ENCODE measurements at regions not wholly inside any gene's neighbourhood (a gene's known extent, or its start where the extent isn't known, plus 50 kb on each side); places are given as distances from the start of the nearest gene placed in this dataset.

GRCh38 chr1:177790566-177790965, 179.3 kb downstream of the SEC16B start:
- Mint-ChIP-seq H3K9me3 (peaks cover 5% of the 10 kb centered on the region), H3K4me1 (no peaks in the 10 kb centered on the region), H3K4me3 (no peak overlapping the region), H3K27ac (no peak overlapping the region), H3K27me3 (no peaks in the 10 kb centered on the region), H3K36me3 (ENCODE audit: low read depth) (no peaks in the 10 kb centered on the region)
- intact Hi-C loops (cut with micrococcal nuclease): no loop called here
- no peak for DNase-seq

GRCh38 chr1:177789956-177790355, 179.9 kb downstream of the SEC16B start:
- intact Hi-C loops (cut with micrococcal nuclease): no loop called here
- no peak for DNase-seq
- no peak overlapping the region for H3K27ac Mint-ChIP-seq
- no peaks in the 10 kb centered on the region for H3K4me1 Mint-ChIP-seq
- no peaks in the 10 kb centered on the region for H3K36me3 Mint-ChIP-seq (ENCODE audit: low read depth)
- peaks cover 5% of the 10 kb centered on the region for H3K9me3 Mint-ChIP-seq
- H3K27me3 Mint-ChIP-seq: no peaks in the 10 kb centered on the region
- no peak overlapping the region for H3K4me3 Mint-ChIP-seq

GRCh38 chr1:177786176-177786745, 183.6 kb downstream of the SEC16B start:
- Mint-ChIP-seq H3K27me3 (no peaks in the 10 kb centered on the region), H3K36me3 (ENCODE audit: low read depth) (no peaks in the 10 kb centered on the region), H3K4me3 (no peak overlapping the region), H3K9me3 (peaks cover 5% of the 10 kb centered on the region), H3K27ac (no peak overlapping the region), H3K4me1 (no peaks in the 10 kb centered on the region)
- intact Hi-C loops (cut with micrococcal nuclease): no loop called here
- DNase-seq: no peak

- H3K27me3 Mint-ChIP-seq: no peaks in the 10 kb centered on the region
- DNase-seq: no peak
- intact Hi-C loops (cut with micrococcal nuclease): no loop called here
- no peak overlapping the region for H3K27ac Mint-ChIP-seq
- H3K4me3 Mint-ChIP-seq: no peak overlapping the region
- no peaks in the 10 kb centered on the region for H3K4me1 Mint-ChIP-seq
- no peaks in the 10 kb centered on the region for H3K36me3 Mint-ChIP-seq (ENCODE audit: low read depth)
- H3K9me3 Mint-ChIP-seq: peaks cover 5% of the 10 kb centered on the region
These were observed 184.9 kb downstream of the SEC16B start for GRCh38 chr1:177784936-177785335.

GRCh38 chr1:177784409-177784808, 185.4 kb downstream of the SEC16B start:
- H3K4me3 Mint-ChIP-seq: no peak overlapping the region
- no peaks in the 10 kb centered on the region for H3K4me1 Mint-ChIP-seq
- no peak overlapping the region for H3K27ac Mint-ChIP-seq
- H3K9me3 Mint-ChIP-seq: peaks cover 5% of the 10 kb centered on the region
- DNase-seq: no peak
- H3K27me3 Mint-ChIP-seq: no peaks in the 10 kb centered on the region
- no peaks in the 10 kb centered on the region for H3K36me3 Mint-ChIP-seq (ENCODE audit: low read depth)
- intact Hi-C loops (cut with micrococcal nuclease): no loop called here

- DNase-seq: no peak
- intact Hi-C loops (cut with micrococcal nuclease): no loop called here
- Mint-ChIP-seq H3K27me3 (no peaks in the 10 kb centered on the region), H3K4me1 (no peaks in the 10 kb centered on the region), H3K36me3 (ENCODE audit: low read depth) (no peaks in the 10 kb centered on the region), H3K27ac (no peak overlapping the region), H3K4me3 (no peak overlapping the region), H3K9me3 (peaks cover 5% of the 10 kb centered on the region)
These were observed 186.8 kb downstream of the SEC16B start for GRCh38 chr1:177783051-177783450.

- no peak for DNase-seq
- Mint-ChIP-seq H3K27ac (no peak overlapping the region), H3K4me3 (no peak overlapping the region), H3K4me1 (no peaks in the 10 kb centered on the region), H3K36me3 (ENCODE audit: low read depth) (no peaks in the 10 kb centered on the region), H3K9me3 (peaks cover 5% of the 10 kb centered on the region), H3K27me3 (no peaks in the 10 kb centered on the region)
- intact Hi-C loops (cut with micrococcal nuclease): no loop called here
These were observed 189.7 kb downstream of the SEC16B start for GRCh38 chr1:177780096-177780700.

GRCh38 chr1:177779166-177779965, 190.5 kb downstream of the SEC16B start:
- Mint-ChIP-seq H3K36me3 (ENCODE audit: low read depth) (no peaks in the 10 kb centered on the region), H3K27me3 (no peaks in the 10 kb centered on the region), H3K4me3 (no peak overlapping the region), H3K4me1 (no peaks in the 10 kb centered on the region), H3K27ac (no peak overlapping the region), H3K9me3 (peaks cover 5% of the 10 kb centered on the region)
- DNase-seq: no peak
- intact Hi-C loops (cut with micrococcal nuclease): no loop called here

- Mint-ChIP-seq H3K4me1 (no peaks in the 10 kb centered on the region), H3K36me3 (ENCODE audit: low read depth) (no peaks in the 10 kb centered on the region), H3K27ac (no peak overlapping the region), H3K4me3 (no peak overlapping the region), H3K9me3 (peaks cover 10% of the 10 kb centered on the region), H3K27me3 (no peaks in the 10 kb centered on the region)
- DNase-seq: no peak
- intact Hi-C loops (cut with micrococcal nuclease): no loop called here
These were observed 193.9 kb downstream of the SEC16B start for GRCh38 chr1:177775924-177776323.

GRCh38 chr1:177772386-177772960, 197.4 kb downstream of the SEC16B start:
- intact Hi-C loops (cut with micrococcal nuclease): no loop called here
- Mint-ChIP-seq H3K27me3 (no peaks in the 10 kb centered on the region), H3K36me3 (ENCODE audit: low read depth) (no peaks in the 10 kb centered on the region), H3K4me3 (no peak overlapping the region), H3K27ac (no peak overlapping the region), H3K9me3 (peaks cover 10% of the 10 kb centered on the region), H3K4me1 (no peaks in the 10 kb centered on the region)
- no peak for DNase-seq

- Mint-ChIP-seq H3K36me3 (ENCODE audit: low read depth) (no peaks in the 10 kb centered on the region), H3K9me3 (peaks cover 10% of the 10 kb centered on the region), H3K27me3 (no peaks in the 10 kb centered on the region), H3K27ac (no peak overlapping the region), H3K4me3 (no peak overlapping the region), H3K4me1 (no peaks in the 10 kb centered on the region)
- intact Hi-C loops (cut with micrococcal nuclease): no loop called here
- no peak for DNase-seq
These were observed 198.2 kb downstream of the SEC16B start for GRCh38 chr1:177771688-177772087.

GRCh38 chr1:177770096-177770495, 199.8 kb downstream of the SEC16B start:
- no peak for DNase-seq
- H3K36me3 Mint-ChIP-seq (ENCODE audit: low read depth): no peaks in the 10 kb centered on the region
- no peaks in the 10 kb centered on the region for H3K4me1 Mint-ChIP-seq
- intact Hi-C loops (cut with micrococcal nuclease): no loop called here
- peaks cover 9% of the 10 kb centered on the region for H3K9me3 Mint-ChIP-seq
- no peaks in the 10 kb centered on the region for H3K27me3 Mint-ChIP-seq
- H3K27ac Mint-ChIP-seq: no peak overlapping the region
- H3K4me3 Mint-ChIP-seq: no peak overlapping the region

GRCh38 chr1:177755851-177756560, 213.9 kb downstream of the SEC16B start:
- Mint-ChIP-seq H3K4me3 (no peak overlapping the region), H3K27ac (no peak overlapping the region), H3K36me3 (ENCODE audit: low read depth) (no peaks in the 10 kb centered on the region), H3K9me3 (peaks cover 4% of the 10 kb centered on the region), H3K4me1 (no peaks in the 10 kb centered on the region), H3K27me3 (no peaks in the 10 kb centered on the region)
- no peak for DNase-seq
- intact Hi-C loops (cut with micrococcal nuclease): no loop called here

- Mint-ChIP-seq H3K27me3 (no peaks in the 10 kb centered on the region), H3K4me1 (no peaks in the 10 kb centered on the region), H3K4me3 (no peak overlapping the region), H3K9me3 (peaks cover 4% of the 10 kb centered on the region), H3K27ac (no peak overlapping the region), H3K36me3 (ENCODE audit: low read depth) (no peaks in the 10 kb centered on the region)
- intact Hi-C loops (cut with micrococcal nuclease): no loop called here
- no peak for DNase-seq
These were observed 215.3 kb downstream of the SEC16B start for GRCh38 chr1:177754603-177755002.

Measured in activated CD4-positive, alpha-beta T cell treated with anti-CD3 and anti-CD28 coated beads, Interleukin-2, amount 10 ng/mL, durations not matched to agents 24 days and 14 days (primary cell).